ENCODE measurements at regions not wholly inside any gene's neighbourhood (a gene's known extent, or its start where the extent isn't known, plus 50 kb on each side); places are given as distances from the start of the nearest gene placed in this dataset.
"Not testable (repeated sequence)": the region's sequence is repeated elsewhere in the genome, so short reads cannot be mapped to it uniquely, and the experiment has no call there.

- peak; percentile 44 for DNase-seq (ENCODE audit: low spot score)
Measured at GRCh38 chr15:69554279-69554961, 101.8 kb downstream of the RPLP1 start.

DNA sequence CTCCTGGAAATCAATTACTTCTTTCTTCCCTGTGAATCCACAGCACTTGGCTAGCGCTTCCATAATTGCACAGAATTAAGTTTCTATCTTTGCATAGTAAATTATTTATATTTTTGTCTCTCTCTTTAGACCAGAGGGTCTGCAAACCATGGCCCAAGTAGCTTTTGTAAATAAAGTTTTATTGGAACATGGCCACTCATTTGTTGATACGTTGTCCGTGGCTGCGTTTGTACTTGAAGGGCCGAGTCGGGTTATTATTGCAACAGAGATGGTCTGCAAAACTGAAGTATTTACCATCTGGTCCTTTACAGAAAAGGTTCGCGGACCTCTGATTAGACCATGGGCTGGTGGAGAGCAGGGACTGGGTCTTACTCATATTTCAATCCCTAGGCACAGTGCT, 102.5 kb downstream of the RPLP1 start:
- no peak for DNase-seq (ENCODE audit: low spot score)

DNA sequence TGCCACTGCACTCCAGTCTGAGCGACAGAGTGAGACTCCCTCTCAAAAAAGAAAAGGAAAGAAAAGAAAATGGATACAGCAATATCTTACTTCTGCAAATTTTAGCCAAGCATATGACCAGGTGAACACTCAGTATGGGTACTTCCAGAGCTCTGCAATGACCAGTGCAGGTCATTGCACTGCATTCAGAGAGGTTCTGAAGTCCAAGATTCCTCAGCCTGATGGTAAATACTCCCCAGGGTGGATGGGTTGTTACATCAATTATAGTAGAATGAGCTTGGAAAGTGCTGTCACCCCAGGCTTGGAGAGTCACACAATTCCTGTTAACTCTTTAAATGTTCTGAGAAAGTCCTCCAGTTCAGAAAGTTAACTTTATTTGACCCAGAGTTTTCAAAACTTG, 103.7 kb downstream of the RPLP1 start:
- DNase-seq (ENCODE audit: low spot score) = no peak

DNA sequence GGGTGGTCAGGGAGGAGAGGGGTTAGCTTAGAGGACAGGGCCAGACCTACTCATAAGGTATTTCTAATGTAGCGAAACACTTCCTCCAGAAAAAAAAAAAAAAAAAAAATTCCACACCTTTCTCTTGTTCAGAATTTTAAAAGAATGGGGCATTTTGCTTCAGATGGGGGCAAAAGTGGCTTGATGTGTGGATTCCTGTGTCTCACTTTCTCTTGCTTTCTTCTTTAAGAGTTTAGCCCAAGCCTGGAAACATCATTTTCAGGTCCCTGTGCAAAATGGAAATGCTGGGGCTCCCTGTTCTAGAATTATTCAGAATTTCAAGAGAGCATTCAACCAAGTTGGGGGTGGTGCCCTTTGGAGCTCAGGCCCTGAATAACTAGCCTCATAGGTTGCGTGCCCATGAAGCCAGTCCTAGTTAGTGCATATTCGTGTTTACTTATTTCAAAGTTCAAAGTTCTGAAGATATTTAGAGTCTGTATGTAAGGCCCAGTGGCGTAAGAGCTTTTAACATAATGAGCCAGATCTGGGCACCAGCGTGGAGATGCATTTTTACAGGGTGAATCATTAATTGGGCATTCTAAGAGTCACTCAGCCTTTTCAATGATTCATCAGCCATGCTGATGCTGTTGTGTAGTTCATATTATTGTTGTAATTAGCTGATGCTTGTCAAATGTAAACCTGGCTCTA, 104.5 kb downstream of the RPLP1 start:
- peak; percentile 95 for DNase-seq (ENCODE audit: low spot score)

GRCh38 chr15:69557707-69558409, 105.2 kb downstream of the RPLP1 start:
- no peak for DNase-seq (ENCODE audit: low spot score)

- DNase-seq (ENCODE audit: low spot score) = no peak
Measured at GRCh38 chr15:69559440-69560190, 107.0 kb downstream of the RPLP1 start.

- DNase-seq (ENCODE audit: low spot score) = no peak
Measured at GRCh38 chr15:69561071-69561784, 108.6 kb downstream of the RPLP1 start.

GRCh38 chr15:69562116-69562515, 109.5 kb downstream of the RPLP1 start:
- DNase-seq (ENCODE audit: low spot score) = no peak

DNA sequence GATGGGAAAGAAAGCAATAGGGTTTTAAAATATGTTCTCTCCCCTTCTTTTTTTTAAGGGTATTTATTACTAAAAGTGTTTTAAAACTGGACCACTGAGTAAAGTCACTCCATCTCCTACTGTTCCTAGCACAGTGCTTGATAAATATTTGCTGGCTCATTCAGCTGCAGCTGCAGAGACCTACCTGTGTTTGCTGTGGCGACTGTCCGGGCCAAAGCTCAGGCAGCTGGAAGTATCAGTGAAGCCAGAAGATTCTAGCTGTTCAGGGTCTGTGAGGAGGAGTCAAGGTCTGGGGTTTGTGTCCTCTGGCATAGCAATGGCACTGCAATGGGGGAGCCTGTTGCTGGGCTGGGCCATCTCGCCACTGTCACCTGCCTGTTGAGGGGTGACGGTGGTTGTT, 109.9 kb downstream of the RPLP1 start:
- no peak for DNase-seq (ENCODE audit: low spot score)

DNA sequence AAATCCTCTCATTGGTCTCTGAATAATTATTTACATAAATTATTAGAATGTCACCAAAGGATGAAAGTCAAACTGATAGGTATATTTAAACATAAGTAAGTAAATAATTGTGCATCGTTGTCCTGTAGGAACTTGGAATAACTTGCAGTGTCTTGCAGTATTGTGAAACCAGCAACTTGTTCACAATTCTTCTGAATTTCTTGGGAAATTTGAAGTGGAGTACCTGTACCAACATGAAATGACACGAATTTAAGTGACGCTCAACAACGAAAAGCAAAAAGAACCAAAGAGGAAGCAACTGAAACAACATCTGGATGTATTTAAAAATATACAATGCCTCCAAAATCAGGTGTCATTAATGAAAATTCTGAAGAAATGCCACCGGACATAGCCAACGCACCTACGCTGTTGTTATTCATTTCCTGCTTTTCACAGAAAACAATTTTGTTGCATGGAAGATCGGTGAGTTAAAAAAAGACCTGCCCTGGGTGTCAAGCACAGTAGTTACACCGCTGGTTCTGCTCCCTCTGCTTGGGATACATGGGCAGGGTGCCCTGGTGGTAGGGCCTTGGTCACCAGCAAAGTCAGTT, 112.5 kb downstream of the RPLP1 start:
- DNase-seq (ENCODE audit: low spot score) = no peak

DNA sequence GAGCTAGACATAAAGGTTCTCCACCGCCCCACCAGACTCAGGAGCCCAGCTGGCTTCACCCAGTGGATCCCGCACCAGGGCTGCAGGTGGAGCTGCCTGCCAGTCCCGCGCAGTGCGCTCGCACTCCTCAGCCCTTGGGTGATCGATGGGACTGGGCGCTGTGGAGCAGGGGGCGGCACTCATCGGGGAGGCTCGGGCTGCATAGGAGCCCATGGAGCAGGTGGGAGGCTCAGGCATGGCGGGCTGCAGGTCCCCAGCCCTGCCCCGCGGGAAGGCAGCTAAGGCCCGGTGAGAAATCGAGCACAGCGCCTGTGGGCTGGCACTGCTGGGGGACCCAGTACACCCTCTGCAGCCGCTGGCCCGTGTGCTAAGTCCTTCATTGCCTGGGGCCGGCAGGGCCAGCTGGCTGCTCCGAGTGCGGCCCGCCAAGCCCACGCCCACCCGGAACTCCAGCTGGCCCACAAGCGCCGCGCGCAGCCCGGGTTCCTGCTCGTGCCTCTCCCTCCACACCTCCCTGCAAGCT, 114.7 kb downstream of the RPLP1 start:
- DNase-seq (ENCODE audit: low spot score) = not testable (repeated sequence)

- no peak for DNase-seq (ENCODE audit: low spot score)
Measured at GRCh38 chr15:69568173-69569009, 115.8 kb downstream of the RPLP1 start.

- DNase-seq (ENCODE audit: low spot score) = no peak
Measured at GRCh38 chr15:69570454-69570853, 117.8 kb downstream of the RPLP1 start.

GRCh38 chr15:69570997-69571396, 118.4 kb downstream of the RPLP1 start:
- no peak for DNase-seq (ENCODE audit: low spot score)

- not testable (repeated sequence) for DNase-seq (ENCODE audit: low spot score)
Measured at GRCh38 chr15:69573278-69573677, 120.7 kb downstream of the RPLP1 start.

DNA sequence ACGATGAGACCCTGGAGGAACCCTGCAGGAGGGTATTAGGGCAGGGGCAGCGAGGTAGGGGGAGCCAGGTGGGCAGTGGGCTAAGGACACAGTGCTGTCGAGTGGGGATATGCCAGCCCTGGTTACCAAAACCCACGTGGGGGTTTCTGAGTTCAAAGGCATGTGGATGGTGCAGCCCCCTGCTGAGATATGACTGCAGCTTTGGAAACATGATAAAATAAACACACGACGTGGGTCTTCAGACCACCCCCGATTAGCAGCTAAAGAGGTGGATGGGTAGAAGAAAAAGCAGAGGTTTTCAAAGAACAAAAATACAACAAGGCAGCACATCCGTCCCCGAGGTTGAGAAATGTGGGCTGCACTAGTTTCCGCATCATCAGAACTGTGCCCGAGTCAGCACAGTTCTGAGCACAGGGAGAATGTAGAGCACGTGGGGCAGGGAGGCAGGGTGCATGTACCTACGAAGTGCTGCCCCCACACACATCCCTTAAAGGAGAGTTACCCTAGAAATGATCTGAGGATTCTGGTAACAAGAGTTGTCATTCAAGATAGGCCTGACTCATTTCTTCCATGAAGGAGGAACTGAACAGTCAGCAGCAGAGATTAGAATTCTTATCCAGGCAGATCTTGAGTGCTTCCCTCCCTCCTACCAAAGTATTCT, 121.3 kb downstream of the RPLP1 start:
- no peak for DNase-seq (ENCODE audit: low spot score)

GRCh38 chr15:69574506-69574905, 121.9 kb downstream of the RPLP1 start:
- no peak for DNase-seq (ENCODE audit: low spot score)

DNA sequence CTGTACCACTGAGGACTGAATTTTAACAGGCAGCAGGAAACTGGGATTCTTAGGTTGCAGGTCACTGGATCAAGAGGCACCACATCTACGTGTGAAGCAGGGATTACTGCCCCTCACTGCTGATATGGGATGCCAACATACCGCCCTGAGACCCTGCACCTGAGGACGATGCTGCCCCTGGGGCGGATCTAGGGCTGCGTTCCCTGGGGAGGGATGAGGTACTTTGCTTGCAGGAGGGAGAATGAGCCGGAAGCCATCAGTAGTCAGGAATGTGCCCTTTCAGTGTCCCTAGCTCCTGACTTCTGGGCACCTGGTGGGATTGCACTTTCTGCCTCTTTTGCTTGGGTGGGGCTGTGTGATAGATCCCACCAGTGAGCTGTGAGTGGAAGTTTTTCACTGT, 122.8 kb downstream of the RPLP1 start:
- DNase-seq (ENCODE audit: low spot score) = no peak

- DNase-seq (ENCODE audit: low spot score) = peak; percentile 79
Measured at GRCh38 chr15:69576035-69576526, 123.5 kb downstream of the RPLP1 start.

- no peak for DNase-seq (ENCODE audit: low spot score)
Measured at GRCh38 chr15:69576948-69577351, 124.3 kb downstream of the RPLP1 start.

Data from SW480 (cell line).